Activated naive CD8-positive, alpha-beta T cell treated with anti-CD3 and anti-CD28 coated beads, Interleukin-2, amount 10 ng/mL, durations not matched to agents 7 days and 5 days (primary cell): ENCODE measurements at regions not wholly inside any gene's neighbourhood (a gene's known extent, or its start where the extent isn't known, plus 50 kb on each side); places are given as distances from the start of the nearest gene placed in this dataset.

Experiments used
- ATAC-seq: fragments of 150-1000 bp; cut with Tn5 transposase; one replicate; pipeline ENCODE4 v1.10.0; 2021; ENCODE audit warnings: low read depth, moderate library complexity
- POLR2A ChIA-PET: fragments of 350-600 bp; sonication (Branson Sonifier 250); formaldehyde crosslinking; loops from one replicate; lab custom pipeline; 2021; ENCODE audit warnings: antibody characterized with exemption; lab: Charles Lee
- DNase-seq: peaks from one replicate; pipeline ENCODE4 v3.0.0; 2021
- H3K27ac Mint-ChIP-seq: one replicate; pipeline ENCODE4 v1.8.0; 2022; ENCODE audit warnings: mild to moderate bottlenecking, mixed read lengths
- H3K27me3 Mint-ChIP-seq: one replicate; pipeline ENCODE4 v1.8.0; 2022; ENCODE audit warnings: mild to moderate bottlenecking, moderate library complexity, mixed read lengths
- H3K36me3 Mint-ChIP-seq: one replicate; pipeline ENCODE4 v1.8.0; 2021; ENCODE audit warnings: mild to moderate bottlenecking, mixed read lengths
- H3K4me1 Mint-ChIP-seq: one replicate; pipeline ENCODE4 v1.8.0; 2021; ENCODE audit warnings: mixed read lengths
- H3K4me3 Mint-ChIP-seq: one replicate; pipeline ENCODE4 v1.8.0; 2022; ENCODE audit warnings: mild to moderate bottlenecking, moderate library complexity, mixed read lengths
- H3K9me3 Mint-ChIP-seq: one replicate; pipeline ENCODE4 v1.8.0; 2021; ENCODE audit warnings: mixed read lengths

DNA sequence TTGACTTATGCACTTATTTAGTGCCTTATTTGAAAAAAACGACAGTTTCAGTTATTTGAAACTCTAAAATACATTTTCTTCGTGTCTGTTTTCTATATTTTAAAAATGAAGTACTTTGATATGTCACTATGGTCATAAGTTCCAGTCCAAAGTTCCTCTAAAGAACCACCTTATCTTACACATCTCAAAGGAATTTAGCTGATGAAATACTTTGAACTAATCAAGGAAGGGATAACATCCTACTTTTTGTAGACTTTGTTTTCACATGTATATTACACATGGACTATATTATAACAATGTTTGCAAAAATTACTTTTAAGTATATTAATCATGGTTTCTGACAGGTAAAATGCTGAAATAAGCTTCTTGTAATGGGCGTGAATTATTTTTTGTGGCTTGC lies 265.8 kb upstream of the ZNF717 start:
- no peak overlapping the region for H3K4me3 Mint-ChIP-seq
- DNase-seq (no peak), ATAC-seq (no peak)
- no peak overlapping the region for H3K27ac Mint-ChIP-seq
- H3K27me3 Mint-ChIP-seq: no peaks in the 10 kb centered on the region
- H3K36me3 Mint-ChIP-seq: no peaks in the 10 kb centered on the region
- H3K9me3 Mint-ChIP-seq: peaks cover 3% of the 10 kb centered on the region
- POLR2A ChIA-PET: no interaction called here
- H3K4me1 Mint-ChIP-seq: no peaks in the 10 kb centered on the region

DNA sequence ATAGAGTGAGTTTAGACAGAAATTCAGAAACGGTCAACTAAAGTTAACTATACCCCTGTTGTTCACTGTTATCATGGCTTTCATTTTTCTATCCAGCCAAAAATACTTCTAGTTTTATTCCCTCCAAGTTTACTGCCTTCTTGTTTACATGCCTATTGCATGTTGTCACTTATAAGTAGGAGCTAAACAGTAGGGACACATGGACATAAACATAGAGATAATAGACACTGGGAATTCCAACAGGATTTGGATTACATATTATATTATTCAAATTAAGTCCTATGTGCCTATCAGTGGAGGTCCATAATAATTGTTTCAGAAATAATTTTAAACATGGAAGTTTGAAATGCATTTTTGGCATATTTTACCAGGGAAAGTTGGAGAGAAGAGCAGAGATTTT lies 269.1 kb upstream of the ZNF717 start:
- Mint-ChIP-seq H3K4me1 (no peaks in the 10 kb centered on the region), H3K9me3 (peaks cover 3% of the 10 kb centered on the region), H3K36me3 (no peaks in the 10 kb centered on the region), H3K27ac (no peak overlapping the region), H3K27me3 (no peaks in the 10 kb centered on the region), H3K4me3 (no peak overlapping the region)
- POLR2A ChIA-PET: no interaction called here
- no peak for DNase-seq
- no peak for ATAC-seq

DNA sequence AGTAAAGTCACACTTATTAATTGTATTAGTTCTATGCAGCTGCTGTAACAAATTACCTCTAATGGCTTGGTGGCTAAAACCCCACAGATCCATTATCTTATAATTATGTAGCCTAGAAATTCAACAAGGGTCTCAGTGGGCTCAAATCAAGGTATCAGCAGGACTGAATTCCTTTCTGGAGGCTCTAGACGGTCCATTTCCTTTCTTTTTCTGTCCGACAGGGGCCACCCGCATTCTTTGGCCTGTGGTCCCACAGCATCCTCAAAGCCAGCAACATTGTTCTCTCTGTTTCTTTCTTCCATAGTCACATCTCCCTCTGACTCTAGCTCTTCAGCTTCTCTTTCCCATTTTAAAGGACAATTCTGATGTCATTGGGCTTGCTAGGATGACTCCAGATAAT lies 276.3 kb upstream of the ZNF717 start:
- ATAC-seq: no peak
- no peaks in the 10 kb centered on the region for H3K4me1 Mint-ChIP-seq
- POLR2A ChIA-PET: no interaction called here
- H3K27me3 Mint-ChIP-seq: no peaks in the 10 kb centered on the region
- H3K4me3 Mint-ChIP-seq: no peak overlapping the region
- H3K9me3 Mint-ChIP-seq: peaks cover 3% of the 10 kb centered on the region
- no peak overlapping the region for H3K27ac Mint-ChIP-seq
- no peak for DNase-seq
- H3K36me3 Mint-ChIP-seq: no peaks in the 10 kb centered on the region

DNA sequence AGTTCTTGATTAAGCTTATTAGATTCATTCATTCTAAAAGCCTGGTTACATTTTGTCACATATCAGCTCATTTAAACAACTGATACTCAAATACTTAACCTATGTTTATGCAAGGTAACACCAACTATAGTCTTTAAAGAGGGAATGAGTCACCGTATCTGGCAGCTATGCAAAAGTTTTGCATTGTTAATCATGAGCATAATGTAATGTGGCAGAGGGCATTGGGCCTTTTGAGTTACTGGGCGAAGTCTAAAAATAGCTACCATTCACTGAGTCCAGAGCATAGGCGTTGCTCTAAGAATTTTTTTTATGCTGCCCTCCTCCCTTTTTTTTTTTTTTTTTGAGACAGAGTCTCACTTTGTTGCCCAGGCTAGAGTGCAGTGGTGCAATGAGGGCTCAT lies 277.7 kb upstream of the ZNF717 start:
- no peak overlapping the region for H3K27ac Mint-ChIP-seq
- H3K9me3 Mint-ChIP-seq: peaks cover 3% of the 10 kb centered on the region
- no peaks in the 10 kb centered on the region for H3K36me3 Mint-ChIP-seq
- no peaks in the 10 kb centered on the region for H3K27me3 Mint-ChIP-seq
- DNase-seq: no peak
- no peaks in the 10 kb centered on the region for H3K4me1 Mint-ChIP-seq
- H3K4me3 Mint-ChIP-seq: no peak overlapping the region
- POLR2A ChIA-PET: no interaction called here
- no peak for ATAC-seq

DNA sequence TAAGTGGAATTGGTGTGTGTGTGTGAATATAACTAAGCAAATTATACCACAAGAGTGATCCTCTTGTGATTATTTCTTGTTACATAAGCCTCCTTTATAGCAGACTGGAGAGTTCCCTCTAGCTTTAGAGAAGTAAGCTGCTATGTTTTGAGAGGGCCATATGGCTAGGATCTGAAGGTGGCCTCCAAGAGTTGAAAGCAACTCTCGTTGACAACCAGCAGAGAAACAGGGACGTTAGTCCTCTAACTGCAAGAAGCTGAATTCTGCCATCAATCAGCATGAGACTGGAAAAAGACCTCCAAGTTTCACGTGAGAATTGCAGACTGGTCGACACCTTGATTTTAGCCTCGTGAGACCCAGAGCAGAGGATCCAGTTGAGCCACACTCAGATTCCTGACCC lies 278.5 kb upstream of the ZNF717 start:
- no peaks in the 10 kb centered on the region for H3K36me3 Mint-ChIP-seq
- ATAC-seq: no peak
- peaks cover 3% of the 10 kb centered on the region for H3K9me3 Mint-ChIP-seq
- H3K4me1 Mint-ChIP-seq: no peaks in the 10 kb centered on the region
- no peak overlapping the region for H3K4me3 Mint-ChIP-seq
- POLR2A ChIA-PET: no interaction called here
- no peaks in the 10 kb centered on the region for H3K27me3 Mint-ChIP-seq
- no peak overlapping the region for H3K27ac Mint-ChIP-seq
- DNase-seq: no peak

DNA sequence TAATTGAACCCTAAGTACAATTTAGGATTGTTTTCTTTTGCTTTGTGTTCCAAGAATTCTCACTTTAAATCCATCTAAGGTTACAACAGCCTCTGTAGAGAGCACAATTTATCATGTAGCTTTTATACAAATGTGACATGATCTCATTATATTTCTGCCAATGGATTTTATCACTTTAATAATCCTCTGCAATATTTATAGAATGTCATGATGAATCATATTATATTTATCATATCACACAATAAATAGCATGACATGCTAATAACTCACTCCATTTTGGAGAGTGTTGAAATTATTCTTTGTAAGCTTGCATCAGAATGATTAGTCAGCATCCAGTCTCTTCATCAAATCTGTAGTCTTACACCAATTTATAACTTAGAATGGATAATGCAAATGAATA lies 280.6 kb upstream of the ZNF717 start:
- Mint-ChIP-seq H3K27ac (no peak overlapping the region), H3K4me1 (no peaks in the 10 kb centered on the region), H3K36me3 (no peaks in the 10 kb centered on the region), H3K4me3 (no peak overlapping the region), H3K9me3 (no peaks in the 10 kb centered on the region), H3K27me3 (no peaks in the 10 kb centered on the region)
- POLR2A ChIA-PET: no interaction called here
- no peak for DNase-seq
- no peak for ATAC-seq

DNA sequence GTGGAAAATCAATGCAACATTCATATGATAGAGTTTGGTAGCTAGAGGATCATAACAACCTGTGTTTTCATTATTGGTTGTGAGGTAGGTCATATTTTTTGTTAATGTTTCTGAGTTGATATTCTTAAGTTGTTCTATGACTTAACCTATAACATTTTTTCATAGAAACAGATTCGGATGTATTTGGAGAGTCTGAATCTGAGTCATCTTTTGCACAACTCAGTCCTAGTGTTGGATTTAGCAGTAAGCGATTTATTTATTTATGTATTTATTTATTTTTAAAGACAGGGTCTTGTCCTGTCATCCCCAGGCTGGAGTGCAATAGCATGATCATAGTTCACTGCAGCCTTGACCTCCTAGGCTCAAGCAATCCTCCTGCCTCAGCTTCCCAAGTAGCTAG lies 292.8 kb upstream of the ZNF717 start:
- H3K27me3 Mint-ChIP-seq: no peaks in the 10 kb centered on the region
- no peaks in the 10 kb centered on the region for H3K4me1 Mint-ChIP-seq
- H3K36me3 Mint-ChIP-seq: no peaks in the 10 kb centered on the region
- H3K27ac Mint-ChIP-seq: no peak overlapping the region
- no peak for ATAC-seq
- POLR2A ChIA-PET: no interaction called here
- no peak overlapping the region for H3K4me3 Mint-ChIP-seq
- peaks cover 12% of the 10 kb centered on the region for H3K9me3 Mint-ChIP-seq
- no peak for DNase-seq

DNA sequence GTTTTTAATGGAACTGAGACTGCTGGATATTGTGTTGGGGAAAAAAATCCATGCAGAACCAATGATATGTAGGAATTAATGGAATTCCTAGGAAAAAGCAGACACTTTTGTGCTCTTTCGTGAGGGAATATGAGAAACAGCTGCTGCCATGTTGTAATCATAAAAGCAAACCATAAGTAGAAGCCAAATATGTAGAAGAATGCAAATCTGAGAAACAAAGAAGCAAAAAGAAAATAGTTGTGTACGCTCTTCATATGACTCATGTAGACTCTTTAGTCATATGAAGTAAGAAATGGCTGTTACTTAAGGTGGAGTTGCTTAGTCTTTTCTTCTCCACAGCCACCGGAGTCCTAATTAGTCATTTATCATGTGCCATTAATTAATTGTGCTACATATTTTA lies 298.6 kb upstream of the ZNF717 start:
- Mint-ChIP-seq H3K27me3 (no peaks in the 10 kb centered on the region), H3K4me3 (no peak overlapping the region), H3K36me3 (no peaks in the 10 kb centered on the region), H3K4me1 (no peaks in the 10 kb centered on the region), H3K27ac (no peak overlapping the region), H3K9me3 (peaks cover 15% of the 10 kb centered on the region)
- POLR2A ChIA-PET: no interaction called here
- DNase-seq (no peak), ATAC-seq (no peak)

DNA sequence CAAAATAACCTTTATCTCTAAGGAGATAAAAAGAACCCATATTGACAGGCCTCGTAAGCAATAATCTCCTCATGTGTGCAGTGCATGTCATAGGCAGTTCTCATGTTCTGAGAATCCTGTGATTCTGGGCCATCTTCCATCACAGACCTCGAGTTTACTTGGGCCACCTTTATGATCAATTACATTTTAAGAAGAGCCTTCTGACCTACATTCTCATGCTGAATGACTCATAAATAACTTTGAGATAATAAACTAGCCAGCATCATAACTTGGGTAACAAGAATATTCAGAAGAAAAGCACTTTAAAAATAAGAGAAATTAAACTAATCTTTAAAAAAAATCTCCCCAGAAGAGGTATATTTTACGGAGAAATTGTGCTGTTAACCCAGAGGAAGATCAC lies 310.7 kb upstream of the ZNF717 start:
- Mint-ChIP-seq H3K4me1 (no peaks in the 10 kb centered on the region), H3K36me3 (no peaks in the 10 kb centered on the region), H3K27ac (no peak overlapping the region), H3K4me3 (no peak overlapping the region), H3K27me3 (no peaks in the 10 kb centered on the region), H3K9me3 (peaks cover 2% of the 10 kb centered on the region)
- POLR2A ChIA-PET: no interaction called here
- DNase-seq: no peak
- ATAC-seq: no peak

DNA sequence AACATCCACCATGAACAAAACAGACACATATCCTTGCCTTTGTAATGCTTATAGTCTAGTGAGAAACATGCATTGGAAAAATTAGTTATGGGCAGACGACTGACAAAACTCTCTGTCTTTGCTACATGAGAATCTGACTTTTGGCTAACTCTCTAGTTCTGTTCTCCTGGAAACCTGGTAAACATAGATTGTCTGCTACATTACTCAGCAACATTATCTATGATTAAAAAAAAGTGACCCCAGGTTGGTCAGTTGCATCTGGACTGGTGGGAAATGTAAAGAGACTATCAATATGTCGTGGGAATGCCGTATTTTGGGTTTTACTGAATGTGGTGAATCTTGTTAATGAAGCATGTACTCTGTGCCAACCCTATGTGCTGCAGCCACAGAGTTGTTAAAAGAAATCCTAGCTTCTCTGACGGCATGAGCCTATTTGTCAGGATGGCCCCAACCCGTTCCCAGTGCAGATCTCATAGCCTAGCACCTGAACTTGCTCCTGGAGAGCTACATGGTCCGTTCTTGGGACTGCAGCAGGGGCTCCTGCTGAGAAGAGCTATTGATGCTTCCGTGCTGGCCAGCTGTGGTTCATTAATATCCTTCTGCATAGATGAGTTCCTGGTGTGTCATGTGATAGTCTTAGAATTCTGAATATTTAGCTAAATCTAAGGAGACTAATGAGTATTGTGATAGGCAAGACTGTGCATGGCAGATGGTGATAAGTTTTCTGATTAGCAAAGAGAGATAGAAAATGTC lies 311.7 kb upstream of the ZNF717 start:
- Mint-ChIP-seq H3K27ac (no peak overlapping the region), H3K27me3 (no peaks in the 10 kb centered on the region), H3K36me3 (no peaks in the 10 kb centered on the region), H3K4me1 (no peaks in the 10 kb centered on the region), H3K4me3 (no peak overlapping the region), H3K9me3 (peaks cover 4% of the 10 kb centered on the region)
- POLR2A ChIA-PET: no interaction called here
- no peak for DNase-seq
- no peak for ATAC-seq

DNA sequence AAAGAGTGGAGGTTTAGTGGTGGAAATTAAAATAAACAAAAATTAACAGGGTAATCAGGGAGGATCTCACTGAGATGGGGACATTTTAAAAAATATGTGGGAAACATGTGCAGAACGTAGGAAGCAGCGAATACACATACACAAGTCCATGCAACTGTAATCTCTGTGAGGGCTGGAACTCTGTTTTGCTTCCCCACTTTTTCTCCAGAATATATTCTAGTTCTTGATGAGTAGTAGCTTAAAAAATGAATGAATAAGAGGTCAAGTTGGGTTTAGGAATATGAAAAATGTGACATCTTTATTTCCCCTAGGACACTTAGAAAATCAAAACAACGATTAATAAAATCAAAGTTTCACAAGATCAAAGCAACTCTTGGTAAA lies 312.2 kb upstream of the ZNF717 start:
- Mint-ChIP-seq H3K9me3 (peaks cover 4% of the 10 kb centered on the region), H3K27ac (no peak overlapping the region), H3K4me1 (no peaks in the 10 kb centered on the region), H3K36me3 (no peaks in the 10 kb centered on the region), H3K27me3 (no peaks in the 10 kb centered on the region), H3K4me3 (no peak overlapping the region)
- ATAC-seq (no peak), DNase-seq (no peak)
- POLR2A ChIA-PET: no interaction called here

DNA sequence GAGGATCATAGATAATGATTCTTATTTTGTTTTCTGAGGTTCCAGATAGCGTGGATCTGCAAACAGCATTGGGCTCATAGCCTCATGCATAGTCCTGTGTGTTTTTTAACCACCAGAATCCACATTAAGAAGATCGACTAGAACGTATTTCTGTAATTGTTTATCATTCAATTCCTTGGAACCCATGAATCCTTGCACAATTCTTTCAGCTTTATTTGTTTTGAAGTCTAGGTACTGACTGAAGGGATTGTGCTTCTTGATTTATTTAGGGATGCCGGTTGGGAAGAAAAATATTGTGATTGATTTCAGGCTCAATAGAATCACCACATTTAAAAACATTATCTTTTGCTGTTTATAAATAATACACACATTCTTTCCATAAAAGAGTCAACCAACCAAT lies 314.6 kb upstream of the ZNF717 start:
- H3K27me3 Mint-ChIP-seq: no peaks in the 10 kb centered on the region
- ATAC-seq (no peak), DNase-seq (no peak)
- H3K27ac Mint-ChIP-seq: no peak overlapping the region
- peaks cover 4% of the 10 kb centered on the region for H3K9me3 Mint-ChIP-seq
- POLR2A ChIA-PET: no interaction called here
- no peaks in the 10 kb centered on the region for H3K4me1 Mint-ChIP-seq
- H3K36me3 Mint-ChIP-seq: no peaks in the 10 kb centered on the region
- H3K4me3 Mint-ChIP-seq: no peak overlapping the region

DNA sequence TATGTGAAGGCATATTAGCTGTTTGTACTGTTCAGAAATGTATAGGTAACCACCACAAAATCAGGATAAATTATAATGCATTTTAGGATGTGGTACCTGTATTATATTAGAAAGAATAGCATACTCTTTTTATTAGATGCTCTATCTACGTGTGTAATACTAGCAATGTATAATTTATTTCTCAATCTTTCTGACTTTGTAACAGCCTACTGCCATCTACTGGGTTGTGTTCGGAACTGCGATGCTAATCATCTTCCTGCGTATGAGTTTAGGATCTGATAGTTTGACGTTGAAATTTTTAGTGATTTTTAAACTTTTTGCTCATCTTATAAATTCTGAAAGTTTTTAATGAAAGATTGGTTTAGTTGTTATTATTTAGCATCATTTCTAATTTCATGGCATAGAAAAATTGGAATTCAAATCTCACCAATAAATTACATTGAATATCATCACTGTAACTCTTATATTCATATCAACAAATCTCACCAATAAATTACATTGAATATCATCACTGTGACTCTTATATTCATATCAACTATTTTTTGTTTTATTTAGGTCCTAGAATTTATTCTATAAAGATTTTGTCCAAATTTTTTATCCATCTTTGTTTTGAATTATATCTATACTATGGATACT lies 322.7 kb upstream of the ZNF717 start:
- Mint-ChIP-seq H3K4me1 (no peaks in the 10 kb centered on the region), H3K4me3 (no peak overlapping the region), H3K27ac (no peak overlapping the region), H3K9me3 (no peaks in the 10 kb centered on the region), H3K27me3 (no peaks in the 10 kb centered on the region), H3K36me3 (no peaks in the 10 kb centered on the region)
- DNase-seq (no peak), ATAC-seq (no peak)
- POLR2A ChIA-PET: no interaction called here

DNA sequence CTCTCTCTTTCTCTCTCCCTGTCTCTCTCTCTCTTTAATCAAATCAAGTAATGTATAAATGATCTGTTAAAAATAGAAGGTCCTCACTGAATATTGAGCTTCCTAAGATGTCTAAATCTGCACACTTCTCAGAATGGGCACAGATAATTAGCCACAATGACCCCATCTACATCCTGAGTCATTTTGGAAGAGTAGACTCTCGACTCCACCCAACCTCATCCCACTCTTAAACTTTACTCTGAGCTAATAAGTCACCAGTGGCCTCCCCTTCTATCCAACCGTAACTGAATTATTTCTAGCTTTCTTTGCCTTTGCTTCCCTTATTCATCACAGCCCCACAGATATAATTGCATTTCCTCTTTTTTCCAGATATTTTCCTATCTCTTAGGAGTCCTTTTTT lies 326.5 kb upstream of the ZNF717 start:
- Mint-ChIP-seq H3K27ac (no peak overlapping the region), H3K36me3 (no peaks in the 10 kb centered on the region), H3K4me3 (no peak overlapping the region), H3K4me1 (no peaks in the 10 kb centered on the region), H3K9me3 (no peaks in the 10 kb centered on the region), H3K27me3 (no peaks in the 10 kb centered on the region)
- POLR2A ChIA-PET: no interaction called here
- DNase-seq (no peak), ATAC-seq (no peak)
